ENCODE measurements at regions not wholly inside any gene's neighbourhood (a gene's known extent, or its start where the extent isn't known, plus 50 kb on each side); places are given as distances from the start of the nearest gene placed in this dataset.

DNA sequence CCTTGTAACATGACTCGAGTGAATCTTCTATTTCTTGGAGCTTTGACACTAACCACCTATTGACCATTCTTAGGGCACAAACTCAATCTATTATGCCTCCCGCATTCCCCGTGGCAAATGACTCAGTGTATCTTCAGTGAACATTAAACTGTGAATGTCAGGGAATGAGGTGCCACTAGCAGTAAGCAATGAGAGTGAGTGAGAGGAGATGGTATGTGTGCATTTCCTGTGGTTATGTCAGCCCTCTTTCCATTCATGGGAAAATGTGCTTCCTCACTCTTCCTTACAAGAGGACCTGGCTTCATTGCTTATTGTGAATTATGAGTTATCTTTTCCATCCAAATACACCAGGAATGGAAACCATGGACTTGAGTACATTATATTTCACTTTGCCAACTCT is 229.2 kb downstream of the EMP1 start:
- no peak overlapping the region for H3K4me3 ChIP-seq (ENCODE audit: low read depth, low read length)
- TF ChIP-seq, protein P1, sequence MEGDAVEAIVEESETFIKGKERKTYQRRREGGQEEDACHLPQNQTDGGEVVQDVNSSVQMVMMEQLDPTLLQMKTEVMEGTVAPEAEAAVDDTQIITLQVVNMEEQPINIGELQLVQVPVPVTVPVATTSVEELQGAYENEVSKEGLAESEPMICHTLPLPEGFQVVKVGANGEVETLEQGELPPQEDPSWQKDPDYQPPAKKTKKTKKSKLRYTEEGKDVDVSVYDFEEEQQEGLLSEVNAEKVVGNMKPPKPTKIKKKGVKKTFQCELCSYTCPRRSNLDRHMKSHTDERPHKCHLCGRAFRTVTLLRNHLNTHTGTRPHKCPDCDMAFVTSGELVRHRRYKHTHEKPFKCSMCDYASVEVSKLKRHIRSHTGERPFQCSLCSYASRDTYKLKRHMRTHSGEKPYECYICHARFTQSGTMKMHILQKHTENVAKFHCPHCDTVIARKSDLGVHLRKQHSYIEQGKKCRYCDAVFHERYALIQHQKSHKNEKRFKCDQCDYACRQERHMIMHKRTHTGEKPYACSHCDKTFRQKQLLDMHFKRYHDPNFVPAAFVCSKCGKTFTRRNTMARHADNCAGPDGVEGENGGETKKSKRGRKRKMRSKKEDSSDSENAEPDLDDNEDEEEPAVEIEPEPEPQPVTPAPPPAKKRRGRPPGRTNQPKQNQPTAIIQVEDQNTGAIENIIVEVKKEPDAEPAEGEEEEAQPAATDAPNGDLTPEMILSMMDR (conservative IDR thresholded peaks at IDR 0.05; ENCODE audit: low read depth, low read length): no peak
- peak; percentile 76 for DNase-seq (ENCODE audit: low read depth)

DNA sequence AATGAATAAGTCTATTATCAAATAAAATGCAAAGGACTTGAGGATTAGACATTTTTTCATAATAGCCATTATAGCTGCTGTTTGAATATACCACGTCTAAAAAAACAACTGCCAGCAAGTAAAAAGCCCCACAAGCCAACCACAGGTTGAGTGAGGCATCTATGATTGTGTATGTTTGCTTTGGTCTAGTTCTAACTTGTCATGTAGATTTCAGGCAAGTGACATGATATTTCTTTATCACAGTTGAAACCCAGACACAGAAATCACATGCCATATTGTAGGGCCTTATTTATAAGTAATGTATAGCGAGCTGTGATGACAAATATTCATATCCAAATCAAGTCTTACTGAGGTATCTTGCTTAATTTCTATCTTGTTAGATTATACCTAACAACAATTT is 225.8 kb downstream of the EMP1 start:
- DNase-seq (ENCODE audit: low read depth): no peak

DNA sequence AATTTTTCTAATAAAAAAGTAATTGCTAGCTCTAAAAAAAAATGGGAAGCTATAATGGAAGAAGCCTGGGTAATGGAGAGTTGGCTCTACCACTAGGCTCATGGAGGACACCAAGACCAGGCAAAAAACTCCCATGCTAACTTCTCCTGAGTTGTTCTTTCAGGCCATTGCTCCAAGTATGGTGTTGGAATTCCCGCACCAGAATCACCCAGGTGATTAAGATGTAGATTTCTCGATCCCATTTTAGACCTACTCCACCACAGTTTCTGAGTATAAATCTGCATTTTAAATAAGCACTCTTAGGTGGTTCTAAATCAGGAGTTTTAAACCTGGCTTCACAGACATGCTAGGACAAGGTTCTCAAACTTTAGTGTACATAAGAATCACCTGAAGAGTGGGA is 221.0 kb downstream of the EMP1 start:
- H3K4me3 ChIP-seq (ENCODE audit: low read depth, low read length): no peak overlapping the region
- DNase-seq (ENCODE audit: low read depth): no peak
- TF ChIP-seq, protein P1 (conservative IDR thresholded peaks at IDR 0.05; ENCODE audit: low read depth, low read length): no peak

More for the DNA sequence above, 225.8 kb downstream of the EMP1 start:
- TF ChIP-seq, protein P1 (conservative IDR thresholded peaks at IDR 0.05; ENCODE audit: low read depth, low read length): no peak
- no peak overlapping the region for H3K4me3 ChIP-seq (ENCODE audit: low read depth, low read length)

DNA sequence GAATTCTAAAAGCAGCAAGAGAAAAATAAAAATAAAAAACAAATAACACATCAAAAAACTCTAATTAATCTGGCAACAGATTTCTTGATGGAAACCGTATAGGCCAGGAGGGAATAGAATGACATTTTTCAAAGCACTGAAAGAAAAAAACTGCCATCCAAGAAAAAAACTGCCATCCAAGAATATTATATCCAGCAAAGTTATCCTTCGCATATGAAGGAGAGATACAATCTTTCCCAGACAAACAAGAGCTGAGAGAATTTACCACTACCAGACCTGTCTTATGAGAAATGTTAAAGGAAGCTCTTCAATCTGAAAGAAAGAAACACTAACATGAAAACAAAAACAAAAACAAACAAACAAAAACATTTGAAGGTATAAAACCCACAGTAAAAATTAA is 214.8 kb downstream of the EMP1 start:
- no peak overlapping the region for H3K4me3 ChIP-seq (ENCODE audit: low read depth, low read length)
- TF ChIP-seq, protein P1 (conservative IDR thresholded peaks at IDR 0.05; ENCODE audit: low read depth, low read length): no peak

DNA sequence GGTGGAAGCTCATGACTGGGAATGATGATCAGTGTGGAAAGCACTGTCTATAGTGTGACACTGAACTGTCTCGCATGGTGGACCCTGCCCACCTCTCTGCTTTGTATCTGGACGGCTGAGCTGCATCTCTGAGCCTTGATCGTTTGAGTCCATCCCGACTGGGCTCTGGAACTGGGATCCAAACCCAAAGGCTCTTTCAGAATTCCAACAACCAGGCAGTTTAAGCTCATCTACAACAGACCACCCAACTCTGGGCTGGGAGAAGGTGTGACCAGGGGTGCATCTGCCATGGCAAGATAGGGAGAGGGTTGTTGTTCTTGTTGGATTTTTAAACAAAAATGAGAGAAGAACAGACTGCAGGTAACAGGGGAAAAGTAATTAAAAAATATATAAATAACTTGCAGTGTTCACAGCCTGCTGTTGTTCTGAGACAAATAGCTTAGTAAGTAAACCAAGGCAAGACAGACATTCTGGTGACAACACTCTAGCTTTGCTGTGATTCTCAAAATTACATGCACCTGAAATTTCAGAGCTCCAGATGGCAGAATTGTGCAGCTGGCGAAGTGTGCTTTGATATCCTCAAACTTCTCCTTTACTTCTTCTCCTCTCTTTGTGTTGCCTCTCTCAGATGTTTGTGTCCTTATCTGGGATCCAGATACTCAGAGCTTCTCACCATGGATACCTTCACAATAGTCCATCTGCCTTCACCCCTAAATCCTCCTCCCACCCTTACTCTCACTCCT is 209.6 kb downstream of the EMP1 start:
- TF ChIP-seq, protein P1 (conservative IDR thresholded peaks at IDR 0.05; ENCODE audit: low read depth, low read length): peak; percentile 13
- no peak for DNase-seq (ENCODE audit: low read depth)

More for the DNA sequence above, 214.8 kb downstream of the EMP1 start:
- DNase-seq (ENCODE audit: low read depth): no peak

DNA sequence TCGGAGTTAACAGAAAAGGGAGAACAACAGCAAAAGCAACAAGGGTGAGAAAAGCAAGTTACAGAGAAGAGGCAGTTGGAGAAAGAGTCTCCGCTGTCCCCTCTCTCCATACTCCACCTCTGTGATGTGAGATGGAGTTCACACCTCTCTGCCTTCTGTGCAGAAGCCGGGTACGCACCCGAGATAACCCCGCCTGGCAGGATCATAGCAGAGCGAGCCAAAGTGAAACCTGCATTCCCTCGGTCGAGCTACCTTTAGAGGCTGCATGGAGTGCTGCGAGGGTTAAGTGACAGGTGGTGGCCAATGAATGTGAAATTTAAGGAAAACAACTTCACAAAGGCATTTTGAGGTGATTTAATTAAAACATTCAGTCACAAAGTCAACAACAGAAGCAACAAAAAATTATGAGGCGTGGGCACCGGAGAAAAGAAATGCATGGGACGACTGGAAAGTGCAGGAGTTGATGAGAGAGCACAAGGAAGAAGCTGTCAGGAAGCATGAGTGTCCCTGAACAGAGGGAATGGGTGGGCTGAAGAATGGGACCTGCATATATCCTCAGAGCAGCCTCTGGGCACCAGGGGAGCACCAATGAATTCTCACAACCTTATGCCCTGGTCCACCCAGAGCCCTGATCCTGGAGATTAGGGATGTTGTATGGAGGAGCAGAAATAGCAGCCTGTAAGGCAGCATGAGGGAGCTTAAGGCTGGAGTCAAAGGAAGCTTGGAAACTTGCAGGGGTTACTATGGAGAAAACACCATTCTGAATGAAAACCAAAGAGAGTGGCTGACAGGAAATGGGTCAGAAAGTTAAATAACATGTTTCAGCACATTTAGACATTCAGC is 208.3 kb downstream of the EMP1 start:
- TF ChIP-seq, protein P1 (conservative IDR thresholded peaks at IDR 0.05; ENCODE audit: low read depth, low read length): no peak
- H3K4me3 ChIP-seq (ENCODE audit: low read depth, low read length): peak overlapping the region; percentile 53
- DNase-seq (ENCODE audit: low read depth): no peak

More for the DNA sequence above, 209.6 kb downstream of the EMP1 start:
- no peak overlapping the region for H3K4me3 ChIP-seq (ENCODE audit: low read depth, low read length)

Measured in epithelial cell of proximal tubule (primary cell).